Gastroesophageal sphincter (tissue), 4 donors: ENCODE measurements at regions not wholly inside any gene's neighbourhood (a gene's known extent, or its start where the extent isn't known, plus 50 kb on each side); places are given as distances from the start of the nearest gene placed in this dataset.

Experiments used
- ATAC-seq: fragments of 150-250 bp; one replicate; pipeline ENCODE4 v1.9.1; 2016; ENCODE audit warnings: mild to moderate bottlenecking, moderate library complexity
- H3K27ac ChIP-seq, 4 donors: fragments of 200-600 bp; sonication (generic) in 3 of 4; 1 replicate in 3 of 4; 2 replicates in 1 of 4; pipeline ENCODE4 v1.5.1; 2016 to 2019
- H3K27me3 ChIP-seq: fragments of 200-600 bp; sonication (generic); one replicate; pipeline ENCODE4 v1.5.1; 2019
- H3K36me3 ChIP-seq, 2 donors: fragments of 200-600 bp; sonication (generic); one replicate each; pipeline ENCODE4 v1.5.1; 2019; ENCODE audit warnings: control low read depth in 1 of 2
- H3K4me1 ChIP-seq, 3 donors: fragments of 200-600 bp; sonication (generic); 1 replicate in 2 of 3; 2 replicates in 1 of 3; pipeline ENCODE4 v1.5.1; 2016 to 2019; ENCODE audit warnings: control low read depth in 2 of 3
- H3K4me3 ChIP-seq, 2 donors: fragments of 200-600 bp; sonication (generic); one replicate each; pipeline ENCODE4 v1.5.1; 2019; ENCODE audit warnings: mild to moderate bottlenecking in 1 of 2, moderate library complexity in 1 of 2
- H3K9me3 ChIP-seq, 3 donors: fragments of 200-600 bp; sonication (generic); one replicate each; pipeline ENCODE4 v1.5.1; 2017 to 2019; ENCODE audit warnings: control low read depth in 2 of 3
- EP300 ChIP-seq: sonication (generic); formaldehyde crosslinking; IDR thresholded peaks from one replicate; pipeline ENCODE4 v1.6.1; 2017; ENCODE audit warnings: antibody characterized with exemption, mild to moderate bottlenecking
- POLR2A ChIP-seq, 2 donors: fragments of 450-650 bp; IDR thresholded peaks; one replicate each; pipeline ENCODE4 v1.6.1; 2017; ENCODE audit warnings: antibody characterized with exemption in 2 of 2, mild to moderate bottlenecking in 2 of 2, moderate library complexity in 1 of 2
- POLR2AphosphoS5 ChIP-seq: sonication (generic); formaldehyde crosslinking; IDR thresholded peaks from one replicate; pipeline ENCODE4 v1.6.1; 2017; ENCODE audit warnings: antibody characterized with exemption
- WGBS, 2 donors: methylation state at CpG; one replicate each; pipeline ENCODE4 v1.1.5; 2018; ENCODE audit warnings: low coverage in 1 of 2; 5-methylcytosine and 5-hydroxymethylcytosine counted together
- TF ChIP-seq, protein P1 (sequence below), 4 experiments: fragments of 200-600 bp in 2 of 4; fragments of 450-650 bp in 2 of 4; sonication (generic) in 1 of 4; IDR thresholded peaks; one replicate each; pipeline ENCODE4 v1.5.1; 2017 to 2019; ENCODE audit warnings: antibody characterized with exemption in 4 of 4, mild to moderate bottlenecking in 2 of 4, moderate library complexity in 2 of 4

DNA sequence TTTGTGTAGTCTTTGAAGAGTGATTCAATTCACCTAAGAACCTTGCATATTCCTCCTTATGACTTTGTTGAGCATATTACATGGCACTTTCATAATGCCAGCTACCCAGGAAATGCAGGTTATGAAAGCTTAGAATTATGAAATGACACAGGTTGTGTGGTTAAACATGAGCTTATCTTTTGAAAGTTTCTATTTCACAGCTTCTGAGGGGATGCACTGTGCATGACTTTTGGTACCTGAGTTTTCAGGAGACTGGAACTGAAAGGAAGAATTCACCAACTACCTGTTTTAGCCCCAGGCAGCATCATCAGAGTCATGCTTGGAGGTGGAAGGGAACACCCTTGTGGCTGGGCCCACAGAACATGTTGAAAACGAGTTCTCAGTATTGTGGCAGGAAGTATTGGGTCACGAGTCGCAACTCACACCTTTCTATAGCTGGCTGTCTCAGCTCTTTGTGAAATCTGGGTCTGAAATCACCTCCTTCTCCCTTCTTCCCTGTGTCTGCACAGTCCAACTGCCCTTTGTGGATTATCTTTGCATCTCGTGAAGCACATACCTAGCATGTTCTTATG is 228.2 kb downstream of the PTEN start:
- Histone ChIP-seq H3K27me3 (no peaks in the 10 kb centered on the region), H3K4me1 (peaks cover 0 to 11% (median 0%) of the 10 kb centered on the region in 3 donors), H3K4me3 (no peak overlapping the region), H3K27ac (no peak overlapping the region), H3K36me3 (no peaks in the 10 kb centered on the region), H3K9me3 (no peaks in the 10 kb centered on the region)
- ATAC-seq = no peak
- TF ChIP-seq POLR2A (IDR thresholded peaks at IDR 0.05) = no peak
- TF ChIP-seq EP300 = no peak
- TF ChIP-seq POLR2AphosphoS5 = no peak
- TF ChIP-seq, protein P1, sequence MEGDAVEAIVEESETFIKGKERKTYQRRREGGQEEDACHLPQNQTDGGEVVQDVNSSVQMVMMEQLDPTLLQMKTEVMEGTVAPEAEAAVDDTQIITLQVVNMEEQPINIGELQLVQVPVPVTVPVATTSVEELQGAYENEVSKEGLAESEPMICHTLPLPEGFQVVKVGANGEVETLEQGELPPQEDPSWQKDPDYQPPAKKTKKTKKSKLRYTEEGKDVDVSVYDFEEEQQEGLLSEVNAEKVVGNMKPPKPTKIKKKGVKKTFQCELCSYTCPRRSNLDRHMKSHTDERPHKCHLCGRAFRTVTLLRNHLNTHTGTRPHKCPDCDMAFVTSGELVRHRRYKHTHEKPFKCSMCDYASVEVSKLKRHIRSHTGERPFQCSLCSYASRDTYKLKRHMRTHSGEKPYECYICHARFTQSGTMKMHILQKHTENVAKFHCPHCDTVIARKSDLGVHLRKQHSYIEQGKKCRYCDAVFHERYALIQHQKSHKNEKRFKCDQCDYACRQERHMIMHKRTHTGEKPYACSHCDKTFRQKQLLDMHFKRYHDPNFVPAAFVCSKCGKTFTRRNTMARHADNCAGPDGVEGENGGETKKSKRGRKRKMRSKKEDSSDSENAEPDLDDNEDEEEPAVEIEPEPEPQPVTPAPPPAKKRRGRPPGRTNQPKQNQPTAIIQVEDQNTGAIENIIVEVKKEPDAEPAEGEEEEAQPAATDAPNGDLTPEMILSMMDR (IDR thresholded peaks at IDR 0.05) = no peak
- WGBS, 2 donors = 88% methylated on average over 4 of the region's 4 CpGs

GRCh38 chr10:88092265-88092664 is 228.8 kb downstream of the PTEN start:
- TF ChIP-seq POLR2A (IDR thresholded peaks at IDR 0.05) = no peak
- TF ChIP-seq, protein P1 (IDR thresholded peaks at IDR 0.05) = no peak
- H3K4me3 ChIP-seq = no peak overlapping the region
- H3K4me1 ChIP-seq = peaks cover 0 to 11% (median 0%) of the 10 kb centered on the region in 3 donors
- WGBS, 2 donors = 89 to 92% methylated on average over 3 to 4 of the region's 4 CpGs
- no peak for ATAC-seq
- no peaks in the 10 kb centered on the region for H3K9me3 ChIP-seq
- H3K36me3 ChIP-seq = no peaks in the 10 kb centered on the region
- H3K27me3 ChIP-seq = no peaks in the 10 kb centered on the region
- no peak overlapping the region for H3K27ac ChIP-seq

DNA sequence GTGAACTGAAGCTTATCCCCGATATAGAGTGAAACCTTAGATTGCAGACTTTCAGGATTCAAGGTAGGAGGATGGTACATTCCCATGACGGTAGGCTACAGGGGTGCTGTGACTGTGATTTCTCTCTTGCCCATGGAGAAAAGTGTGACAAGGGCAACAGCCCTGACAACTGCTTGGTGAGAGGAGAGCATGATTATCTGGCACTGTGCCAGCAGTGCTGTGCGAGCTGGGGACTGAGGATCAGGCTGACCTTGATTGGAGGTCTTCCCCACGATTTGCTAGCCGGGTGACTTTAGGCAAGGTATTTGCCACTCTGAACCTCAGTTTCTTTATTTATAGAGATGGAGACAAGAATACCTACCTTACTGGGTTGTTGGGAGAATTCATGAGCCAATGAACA is 229.5 kb downstream of the PTEN start:
- H3K36me3 ChIP-seq = no peaks in the 10 kb centered on the region
- H3K27ac ChIP-seq = no peak overlapping the region
- H3K4me3 ChIP-seq = no peak overlapping the region
- no peaks in the 10 kb centered on the region for H3K9me3 ChIP-seq
- TF ChIP-seq POLR2A (IDR thresholded peaks at IDR 0.05) (no peak), EP300 (no peak), POLR2AphosphoS5 (no peak)
- TF ChIP-seq, protein P1 (IDR thresholded peaks at IDR 0.05) = no peak
- ATAC-seq = no peak
- 77 to 86% methylated on average over 3 to 4 of the region's 5 CpGs for WGBS, 2 donors
- H3K4me1 ChIP-seq = peaks cover 0 to 11% (median 0%) of the 10 kb centered on the region in 3 donors
- no peaks in the 10 kb centered on the region for H3K27me3 ChIP-seq

DNA sequence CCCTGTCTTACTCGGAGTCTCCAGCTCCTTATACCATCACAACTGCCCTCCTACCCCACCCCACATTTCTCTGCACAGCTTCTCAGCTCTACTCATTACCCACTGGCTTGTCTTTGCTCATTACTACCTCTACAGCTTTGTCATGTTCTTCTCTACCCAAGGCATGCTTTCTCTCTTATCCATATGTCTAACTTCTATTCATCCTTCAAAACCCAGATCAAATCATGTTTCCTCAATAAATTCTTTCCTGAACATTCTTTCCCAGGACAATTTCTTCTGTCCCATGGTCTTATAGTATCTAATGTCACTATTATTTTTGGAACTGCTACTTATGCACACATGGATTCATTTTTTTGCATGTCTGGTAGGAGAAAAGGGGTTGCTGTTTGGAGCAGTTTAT is 231.4 kb downstream of the PTEN start:
- 95 to 100% methylated on average over 1 of the region's 1 CpG for WGBS, 2 donors
- H3K36me3 ChIP-seq = no peaks in the 10 kb centered on the region
- H3K27ac ChIP-seq = no peak overlapping the region
- ATAC-seq = no peak
- no peak overlapping the region for H3K4me3 ChIP-seq
- no peaks in the 10 kb centered on the region for H3K9me3 ChIP-seq
- H3K27me3 ChIP-seq = no peaks in the 10 kb centered on the region
- H3K4me1 ChIP-seq = peaks cover 0 to 11% (median 0%) of the 10 kb centered on the region in 3 donors
- TF ChIP-seq EP300 = no peak
- TF ChIP-seq, protein P1 (IDR thresholded peaks at IDR 0.05) = no peak
- TF ChIP-seq POLR2A (IDR thresholded peaks at IDR 0.05) = no peak
- TF ChIP-seq POLR2AphosphoS5 = no peak

DNA sequence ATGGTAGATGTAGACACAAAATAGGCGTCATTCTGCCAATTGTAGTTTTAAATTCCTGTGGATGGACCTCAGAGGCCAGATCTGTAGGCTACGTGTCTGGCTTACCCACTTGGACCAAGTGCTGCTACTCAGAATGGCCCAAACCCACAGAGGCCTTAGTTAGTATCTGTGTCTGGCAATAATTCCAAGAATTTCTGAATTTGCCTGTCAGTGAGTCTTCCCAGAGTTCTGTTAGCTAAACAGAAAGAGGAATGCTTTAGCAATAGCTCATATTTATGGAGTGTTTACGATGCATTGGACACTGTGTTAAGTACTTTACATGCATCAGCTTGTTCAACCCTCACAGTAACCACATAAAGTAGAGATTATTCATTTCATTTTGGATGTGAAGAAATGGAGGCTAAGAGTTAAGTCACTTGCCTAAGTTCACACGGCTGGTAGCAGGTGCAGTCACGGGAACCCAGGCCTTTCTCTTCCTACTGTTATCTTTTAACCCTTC is 231.8 kb downstream of the PTEN start:
- WGBS, 2 donors = 35 to 45% methylated on average over 4 to 5 of the region's 5 CpGs
- no peak for TF ChIP-seq POLR2AphosphoS5
- no peak for TF ChIP-seq EP300
- TF ChIP-seq POLR2A (IDR thresholded peaks at IDR 0.05) = no peak
- TF ChIP-seq, protein P1 (IDR thresholded peaks at IDR 0.05) = no peak
- H3K9me3 ChIP-seq = no peaks in the 10 kb centered on the region
- H3K4me1 ChIP-seq = peaks cover 0 to 11% (median 0%) of the 10 kb centered on the region in 3 donors
- ATAC-seq = no peak
- no peaks in the 10 kb centered on the region for H3K36me3 ChIP-seq
- no peak overlapping the region for H3K27ac ChIP-seq
- no peaks in the 10 kb centered on the region for H3K27me3 ChIP-seq
- H3K4me3 ChIP-seq = no peak overlapping the region
